Fibroblast of lung (primary cell): ENCODE measurements at regions not wholly inside any gene's neighbourhood (a gene's known extent, or its start where the extent isn't known, plus 50 kb on each side); places are given as distances from the start of the nearest gene placed in this dataset.

Experiments used
- DNase-seq, 2 donors: peaks; one replicate each; pipeline versions ENCODE4 v3.0.0 to v3.0.0-alpha.2; 2010; ENCODE audit warnings: low read depth in 2 of 2
- H2AFZ ChIP-seq: 2 replicates; pipeline ENCODE4 v1.5.1; 2012; ENCODE audit warnings: low read length, control low read depth, inconsistent platforms
- H3K27ac ChIP-seq: 2 replicates; pipeline ENCODE4 v1.5.1; 2011; ENCODE audit warnings: low read length, control low read depth; ENCODE audit not compliant: insufficient read depth
- H3K27me3 ChIP-seq: 2 replicates; pipeline ENCODE4 v1.5.1; 2011; ENCODE audit warnings: mild to moderate bottlenecking, low read length; ENCODE audit not compliant: control insufficient read depth, insufficient read depth
- H3K36me3 ChIP-seq: 2 replicates; pipeline ENCODE4 v1.5.1; 2011; ENCODE audit warnings: low read length; ENCODE audit not compliant: control insufficient read depth, insufficient read depth
- H3K4me1 ChIP-seq: 2 replicates; pipeline ENCODE4 v1.5.1; 2011; ENCODE audit warnings: low read length; ENCODE audit not compliant: control insufficient read depth, insufficient read depth; ENCODE audit errors: extremely low read depth
- H3K4me2 ChIP-seq: 2 replicates; pipeline ENCODE4 v1.5.1; 2011; ENCODE audit warnings: low read length, control low read depth; ENCODE audit not compliant: insufficient read depth; ENCODE audit errors: extremely low read depth
- H3K4me3 ChIP-seq, 4 experiments: fragments of 200-600 bp in 1 of 4; sonication (generic) in 1 of 4; replicated peaks in 1 of 4; 2 replicates each; pipeline ENCODE4 v1.5.1; 2011 to 2016; ENCODE audit warnings: low read length in 4 of 4, low read depth in 3 of 4, mild to moderate bottlenecking in 3 of 4, control low read depth in 2 of 4, inconsistent platforms in 1 of 4, mixed read lengths in 1 of 4; ENCODE audit not compliant: insufficient read depth in 1 of 4; ENCODE audit errors: control extremely low read depth in 1 of 4
- H3K79me2 ChIP-seq: 2 replicates; pipeline ENCODE4 v1.5.1; 2012; ENCODE audit warnings: mild to moderate bottlenecking, low read length, inconsistent platforms; ENCODE audit not compliant: control insufficient read depth, insufficient read depth
- H3K9ac ChIP-seq: 2 replicates; pipeline ENCODE4 v1.5.1; 2011; ENCODE audit warnings: mild to moderate bottlenecking, low read length, control low read depth; ENCODE audit not compliant: insufficient read depth
- H3K9me3 ChIP-seq: 2 replicates; pipeline ENCODE4 v1.5.1; 2012; ENCODE audit warnings: low read depth, low read length; ENCODE audit not compliant: control insufficient read depth, insufficient read depth
- H4K20me1 ChIP-seq: 2 replicates; pipeline ENCODE4 v1.5.1; 2011; ENCODE audit warnings: low read length; ENCODE audit not compliant: control insufficient read depth, insufficient read depth; ENCODE audit errors: extremely low read depth
- CTCF ChIP-seq, 2 donors: IDR thresholded peaks in 1 of 2; conservative IDR thresholded peaks in 1 of 2; 1 replicate in 1 of 2; 2 replicates in 1 of 2; pipeline ENCODE4 v1.5.1; 2011 to 2012; ENCODE audit warnings: low read length in 2 of 2, control low read depth in 1 of 2, inconsistent platforms in 1 of 2, low read depth in 1 of 2, mild to moderate bottlenecking in 1 of 2
- EZH2 ChIP-seq: IDR thresholded peaks from 2 replicates; pipeline ENCODE4 v1.5.1; 2012; ENCODE audit warnings: low read length, control low read depth, mild to moderate bottlenecking; ENCODE audit errors: missing control alignments

DNA sequence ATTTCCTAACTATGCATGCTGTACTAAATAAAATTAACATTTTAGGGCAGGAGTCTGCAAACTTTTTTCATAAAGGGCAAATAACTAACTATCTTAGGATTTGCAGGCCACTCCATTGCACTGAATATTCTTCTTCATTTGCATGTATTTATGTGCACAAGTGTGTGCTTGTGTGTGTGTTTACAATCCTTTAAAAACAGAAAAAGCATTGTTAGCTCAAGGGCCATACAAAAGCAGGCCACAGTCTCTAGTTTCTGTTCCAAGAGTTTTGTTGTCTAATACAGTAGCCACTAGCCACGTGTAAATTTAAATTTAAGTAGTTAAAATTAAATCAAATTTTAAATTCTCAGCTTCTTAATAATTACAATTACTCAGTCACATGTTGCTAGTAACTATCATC, 621.8 kb downstream of the TMA16 start:
- H3K9ac ChIP-seq: no peak overlapping the region
- no peak overlapping the region for H2AFZ ChIP-seq
- H3K4me1 ChIP-seq: no peaks in the 10 kb centered on the region
- H3K36me3 ChIP-seq: no peaks in the 10 kb centered on the region
- no peak for DNase-seq
- no peaks in the 10 kb centered on the region for H3K79me2 ChIP-seq
- no peaks in the 10 kb centered on the region for H4K20me1 ChIP-seq
- H3K27ac ChIP-seq: no peak overlapping the region
- H3K4me3 ChIP-seq: no peak overlapping the region
- H3K27me3 ChIP-seq: no peaks in the 10 kb centered on the region
- H3K4me2 ChIP-seq: no peak overlapping the region
- TF ChIP-seq EZH2: no peak
- no peak for TF ChIP-seq CTCF (conservative IDR thresholded peaks at IDR 0.05 in 1 of 2, IDR thresholded peaks at IDR 0.05 in 1 of 2; ENCODE audit: low read depth in 1 of 2, low read length in 2 of 2)
- H3K9me3 ChIP-seq: no peaks in the 10 kb centered on the region

GRCh38 chr4:164134388-164134787, 619.5 kb upstream of the SMIM31 start:
- H3K36me3 ChIP-seq: no peaks in the 10 kb centered on the region
- H4K20me1 ChIP-seq: no peaks in the 10 kb centered on the region
- TF ChIP-seq EZH2 (no peak), CTCF (conservative IDR thresholded peaks at IDR 0.05 in 1 of 2, IDR thresholded peaks at IDR 0.05 in 1 of 2; ENCODE audit: low read depth in 1 of 2, low read length in 2 of 2) (no peak)
- no peaks in the 10 kb centered on the region for H3K79me2 ChIP-seq
- H2AFZ ChIP-seq: no peak overlapping the region
- no peaks in the 10 kb centered on the region for H3K27me3 ChIP-seq
- no peaks in the 10 kb centered on the region for H3K9me3 ChIP-seq
- no peak overlapping the region for H3K27ac ChIP-seq
- no peak overlapping the region for H3K9ac ChIP-seq
- no peak overlapping the region for H3K4me2 ChIP-seq
- DNase-seq: peak in 1 of 2 donors; percentile 12
- H3K4me1 ChIP-seq: no peaks in the 10 kb centered on the region
- no peak overlapping the region for H3K4me3 ChIP-seq

DNA sequence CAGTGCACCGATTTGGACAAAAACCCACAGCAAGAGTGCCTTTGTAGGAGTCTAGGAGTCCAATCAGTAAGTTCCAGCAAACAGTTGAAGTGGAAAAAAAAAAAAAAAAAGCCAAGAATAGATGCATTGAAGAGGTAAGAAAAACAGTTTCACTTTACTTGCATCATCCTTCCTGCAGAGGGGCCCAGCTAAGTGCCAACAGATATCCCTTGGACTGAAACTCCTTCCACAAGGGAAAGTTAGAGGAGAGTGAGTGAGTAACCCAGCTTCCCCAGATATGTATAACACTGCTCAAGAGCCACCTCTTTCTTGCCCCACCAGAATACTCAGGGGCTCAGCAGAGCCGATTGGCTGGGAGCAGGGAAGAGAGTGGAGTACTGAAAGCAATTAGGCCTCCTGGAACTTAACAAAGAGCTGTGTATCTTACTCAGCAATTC, 617.7 kb upstream of the SMIM31 start:
- Histone ChIP-seq H3K36me3 (no peaks in the 10 kb centered on the region), H3K9me3 (no peaks in the 10 kb centered on the region), H4K20me1 (no peaks in the 10 kb centered on the region), H3K4me1 (no peaks in the 10 kb centered on the region), H3K4me3 (no peak overlapping the region), H3K79me2 (no peaks in the 10 kb centered on the region), H3K4me2 (no peak overlapping the region), H3K27me3 (no peaks in the 10 kb centered on the region), H3K27ac (no peak overlapping the region), H3K9ac (no peak overlapping the region), H2AFZ (no peak overlapping the region)
- TF ChIP-seq EZH2 (no peak), CTCF (conservative IDR thresholded peaks at IDR 0.05 in 1 of 2, IDR thresholded peaks at IDR 0.05 in 1 of 2; ENCODE audit: low read depth in 1 of 2, low read length in 2 of 2) (no peak)
- DNase-seq: peak; percentile 74
